ENCODE measurements at regions not wholly inside any gene's neighbourhood (a gene's known extent, or its start where the extent isn't known, plus 50 kb on each side); places are given as distances from the start of the nearest gene placed in this dataset.

- Histone ChIP-seq H3K9ac (ENCODE audit: low read depth in 2 of 2, low read length in 2 of 2) (no peak overlapping the region), H3K4me3 (no peak overlapping the region), H3K4me1 (no peaks in the 10 kb centered on the region), H3K36me3 (no peaks in the 10 kb centered on the region), H3K9me3 (no peaks in the 10 kb centered on the region), H3K27me3 (no peaks in the 10 kb centered on the region), H3K27ac (no peak overlapping the region)
- intact Hi-C loops (cut with DNase I) = no loop called here
- no peak for DNase-seq
- no peak for TF ChIP-seq CTCF (IDR thresholded peaks at IDR 0.05)
These were observed 589.9 kb downstream of the XIRP2 start for GRCh38 chr2:167478196-167478595.

GRCh38 chr2:167475791-167476190, 587.5 kb downstream of the XIRP2 start:
- no peak overlapping the region for H3K4me3 ChIP-seq
- intact Hi-C loops (cut with DNase I) = no loop called here
- H3K36me3 ChIP-seq = no peaks in the 10 kb centered on the region
- H3K4me1 ChIP-seq = no peaks in the 10 kb centered on the region
- no peak for TF ChIP-seq CTCF (IDR thresholded peaks at IDR 0.05)
- H3K27ac ChIP-seq = no peak overlapping the region
- H3K27me3 ChIP-seq = no peaks in the 10 kb centered on the region
- no peaks in the 10 kb centered on the region for H3K9me3 ChIP-seq
- DNase-seq = no peak
- no peak overlapping the region for H3K9ac ChIP-seq (ENCODE audit: low read depth in 2 of 2, low read length in 2 of 2)

GRCh38 chr2:167471734-167472133, 583.5 kb downstream of the XIRP2 start:
- Histone ChIP-seq H3K27me3 (no peaks in the 10 kb centered on the region), H3K9ac (ENCODE audit: low read depth in 2 of 2, low read length in 2 of 2) (no peak overlapping the region), H3K4me1 (no peaks in the 10 kb centered on the region), H3K27ac (no peak overlapping the region), H3K4me3 (no peak overlapping the region), H3K36me3 (no peaks in the 10 kb centered on the region), H3K9me3 (no peaks in the 10 kb centered on the region)
- no peak for DNase-seq
- intact Hi-C loops (cut with DNase I) = no loop called here
- TF ChIP-seq CTCF (IDR thresholded peaks at IDR 0.05) = no peak

GRCh38 chr2:167471332-167471731, 583.1 kb downstream of the XIRP2 start:
- Histone ChIP-seq H3K27me3 (no peaks in the 10 kb centered on the region), H3K27ac (no peak overlapping the region), H3K36me3 (no peaks in the 10 kb centered on the region), H3K4me3 (no peak overlapping the region), H3K4me1 (no peaks in the 10 kb centered on the region), H3K9me3 (no peaks in the 10 kb centered on the region), H3K9ac (ENCODE audit: low read depth in 2 of 2, low read length in 2 of 2) (no peak overlapping the region)
- TF ChIP-seq CTCF (IDR thresholded peaks at IDR 0.05) = no peak
- no peak for DNase-seq
- intact Hi-C loops (cut with DNase I) = no loop called here

GRCh38 chr2:167462379-167462778, 574.1 kb downstream of the XIRP2 start:
- Histone ChIP-seq H3K27me3 (no peaks in the 10 kb centered on the region), H3K36me3 (no peaks in the 10 kb centered on the region), H3K4me3 (no peak overlapping the region), H3K4me1 (no peaks in the 10 kb centered on the region), H3K9me3 (no peaks in the 10 kb centered on the region), H3K27ac (no peak overlapping the region), H3K9ac (ENCODE audit: low read depth in 2 of 2, low read length in 2 of 2) (no peak overlapping the region)
- no peak for DNase-seq
- intact Hi-C loops (cut with DNase I) = no loop called here
- TF ChIP-seq CTCF (IDR thresholded peaks at IDR 0.05) = no peak

- H3K36me3 ChIP-seq = no peaks in the 10 kb centered on the region
- no peak for TF ChIP-seq CTCF (IDR thresholded peaks at IDR 0.05)
- H3K9me3 ChIP-seq = no peaks in the 10 kb centered on the region
- no peaks in the 10 kb centered on the region for H3K4me1 ChIP-seq
- no peak overlapping the region for H3K9ac ChIP-seq (ENCODE audit: low read depth in 2 of 2, low read length in 2 of 2)
- intact Hi-C loops (cut with DNase I) = no loop called here
- H3K4me3 ChIP-seq = no peak overlapping the region
- no peak for DNase-seq
- H3K27ac ChIP-seq = no peak overlapping the region
- H3K27me3 ChIP-seq = no peaks in the 10 kb centered on the region
These were observed 565.8 kb downstream of the XIRP2 start for GRCh38 chr2:167454036-167454435.
